H1 (cell line): ENCODE measurements at regions not wholly inside any gene's neighbourhood (a gene's known extent, or its start where the extent isn't known, plus 50 kb on each side); places are given as distances from the start of the nearest gene placed in this dataset.

ENCODE experiments used
- CTCF ChIA-PET: fragments of 300-600 bp; sonication (Branson Sonifier 250); formaldehyde crosslinking; loops from one replicate; lab custom pipeline; 2021; ENCODE audit not compliant: partially characterized antibody; lab: Charles Lee
- POLR2A ChIA-PET: fragments of 300-600 bp; sonication (Branson Sonifier 250); formaldehyde crosslinking; loops from one replicate; lab custom pipeline; 2021; ENCODE audit warnings: inconsistent platforms; ENCODE audit not compliant: partially characterized antibody; lab: Charles Lee
- DNase-seq, 2 experiments: peaks; one replicate each; pipeline versions ENCODE4 v3.0.0 to v3.0.0-alpha.2; 2010 to 2022; ENCODE audit warnings: low spot score in 2 of 2, low read depth in 1 of 2, mixed read lengths in 1 of 2
- FAIRE-seq: peaks from 2 replicates; lab custom pipeline; 2011; peaks lifted over from hg19 to GRCh38; lab: Jason Lieb, UNC
- H2AFZ ChIP-seq: 2 replicates; pipeline ENCODE4 v1.8.1; 2012; ENCODE audit warnings: low read length, inconsistent platforms
- H2AK5ac ChIP-seq: 2 replicates; pipeline ENCODE4 v1.6.1; 2013; ENCODE audit warnings: low read depth, low read length
- H2BK120ac ChIP-seq: replicated peaks from 2 replicates; pipeline ENCODE3; 2013; ENCODE audit warnings: low read depth, low read length, inconsistent platforms
- H2BK12ac ChIP-seq: 2 replicates; pipeline ENCODE4 v1.6.1; 2013; ENCODE audit warnings: low read depth, low read length
- H2BK15ac ChIP-seq: 2 replicates; pipeline ENCODE4 v1.6.1; 2013; ENCODE audit warnings: low read length
- H2BK20ac ChIP-seq: 2 replicates; pipeline ENCODE4 v1.6.1; 2013; ENCODE audit warnings: low read length
- H2BK5ac ChIP-seq: 2 replicates; pipeline ENCODE4 v1.6.1; 2013; ENCODE audit warnings: low read depth, low read length
- H3K14ac ChIP-seq: 2 replicates; pipeline ENCODE4 v1.6.1; 2013; ENCODE audit warnings: inconsistent platforms; ENCODE audit not compliant: insufficient read length
- H3K18ac ChIP-seq: 2 replicates; pipeline ENCODE4 v1.6.1; 2013; ENCODE audit warnings: low read length; ENCODE audit errors: extremely low read depth
- H3K23ac ChIP-seq: 2 replicates; pipeline ENCODE4 v1.6.1; 2013; ENCODE audit warnings: inconsistent platforms; ENCODE audit not compliant: insufficient read length
- H3K23me2 ChIP-seq: 2 replicates; pipeline ENCODE4 v1.6.1; 2013; ENCODE audit warnings: low read depth, low read length
- H3K27ac ChIP-seq: 2 replicates; pipeline ENCODE4 v1.6.1; 2011; ENCODE audit warnings: low read depth, low read length, inconsistent platforms
- H3K27me3 ChIP-seq, 4 experiments: replicated peaks in 1 of 4; 1 replicate in 1 of 4; 2 replicates in 3 of 4; pipeline versions ENCODE4 v1.6.1 to v1.8.1; 2011 to 2013; ENCODE audit warnings: low read length in 3 of 4, mild to moderate bottlenecking in 3 of 4, inconsistent platforms in 2 of 4, mixed read lengths in 2 of 4, moderate library complexity in 1 of 4; ENCODE audit not compliant: control insufficient read depth in 3 of 4, insufficient read depth in 3 of 4; ENCODE audit errors: extremely low read depth in 1 of 4
- H3K36me3 ChIP-seq, 4 experiments: 2 replicates each; pipeline versions ENCODE4 v1.6.1 to v1.8.1; 2011 to 2013; ENCODE audit warnings: mild to moderate bottlenecking in 4 of 4, low read length in 3 of 4, moderate library complexity in 2 of 4, control low read depth in 1 of 4, inconsistent platforms in 1 of 4; ENCODE audit not compliant: insufficient read depth in 4 of 4, control insufficient read depth in 2 of 4
- H3K4ac ChIP-seq: replicated peaks from 2 replicates; pipeline ENCODE3; 2013; ENCODE audit warnings: low read length, low read depth, mixed read lengths, inconsistent platforms; ENCODE audit not compliant: insufficient read length
- H3K4me1 ChIP-seq, 4 experiments: replicated peaks in 1 of 4; 1 replicate in 1 of 4; 2 replicates in 3 of 4; pipeline versions ENCODE4 v1.6.1 to v1.8.1; 2011 to 2013; ENCODE audit warnings: low read length in 3 of 4, inconsistent platforms in 2 of 4, mixed read lengths in 1 of 4; ENCODE audit not compliant: insufficient read depth in 4 of 4, control insufficient read depth in 3 of 4
- H3K4me2 ChIP-seq, 2 experiments: 2 replicates each; pipeline versions ENCODE4 v1.6.1 to v1.8.1; 2011 to 2013; ENCODE audit warnings: low read depth in 2 of 2, low read length in 2 of 2, control low read depth in 1 of 2, inconsistent platforms in 1 of 2, mild to moderate bottlenecking in 1 of 2; ENCODE audit not compliant: insufficient read depth in 1 of 2
- H3K4me3 ChIP-seq, 4 experiments: fragments of 200-600, 300-600 bp in 1 of 4; sonication (generic), shearing (Covaris generic), sonication (Bioruptor Twin) in 1 of 4; 2 replicates each; pipeline versions ENCODE4 v1.5.1 to v1.8.1; 2011 to 2016; ENCODE audit warnings: low read length in 4 of 4, low read depth in 3 of 4, control low read depth in 2 of 4, inconsistent platforms in 2 of 4, mild to moderate bottlenecking in 2 of 4, mixed read lengths in 1 of 4, moderate library complexity in 1 of 4; ENCODE audit not compliant: insufficient read depth in 2 of 4; ENCODE audit errors: extremely low read depth in 1 of 4
- H3K56ac ChIP-seq: replicated peaks from 2 replicates; pipeline ENCODE3; 2013; ENCODE audit warnings: low read depth, mild to moderate bottlenecking, mixed read lengths, low read length, inconsistent platforms; ENCODE audit not compliant: insufficient read length
- H3K79me1 ChIP-seq: 2 replicates; pipeline ENCODE4 v1.6.1; 2013; ENCODE audit warnings: low read depth, low read length, control low read depth
- H3K79me2 ChIP-seq, 2 experiments: 2 replicates each; pipeline versions ENCODE4 v1.6.1 to v1.8.1; 2012 to 2013; ENCODE audit warnings: low read length in 2 of 2, mild to moderate bottlenecking in 2 of 2, inconsistent platforms in 1 of 2; ENCODE audit not compliant: insufficient read depth in 2 of 2, control insufficient read depth in 1 of 2
- H3K9ac ChIP-seq, 4 experiments: replicated peaks in 1 of 4; 1 replicate in 1 of 4; 2 replicates in 3 of 4; pipeline versions ENCODE4 v1.6.1 to v1.8.1; 2011 to 2013; ENCODE audit warnings: low read depth in 3 of 4, low read length in 3 of 4, control low read depth in 2 of 4, mild to moderate bottlenecking in 2 of 4, moderate library complexity in 2 of 4, inconsistent platforms in 1 of 4; ENCODE audit errors: extremely low read depth in 1 of 4
- H3K9me3 ChIP-seq, 2 experiments: 2 replicates each; pipeline versions ENCODE4 v1.6.1 to v1.8.1; 2012 to 2013; ENCODE audit warnings: mild to moderate bottlenecking in 2 of 2, moderate library complexity in 2 of 2, control low read depth in 1 of 2, inconsistent platforms in 1 of 2, low read depth in 1 of 2, low read length in 1 of 2, mixed read lengths in 1 of 2; ENCODE audit not compliant: insufficient read depth in 2 of 2
- H4K20me1 ChIP-seq, 2 experiments: replicated peaks in 1 of 2; 2 replicates each; pipeline versions ENCODE3 to v1.8.1; 2011 to 2013; ENCODE audit warnings: inconsistent platforms in 2 of 2, low read length in 2 of 2, mild to moderate bottlenecking in 1 of 2; ENCODE audit not compliant: insufficient read depth in 2 of 2, control insufficient read depth in 1 of 2
- H4K5ac ChIP-seq: 2 replicates; pipeline ENCODE4 v1.6.1; 2013; ENCODE audit warnings: low read length, low read depth, mixed read lengths, inconsistent platforms; ENCODE audit not compliant: insufficient read length
- H4K8ac ChIP-seq: 2 replicates; pipeline ENCODE4 v1.8.0; 2013; ENCODE audit warnings: mild to moderate bottlenecking, moderate library complexity, low read length, inconsistent platforms; ENCODE audit not compliant: insufficient read depth; ENCODE audit errors: extremely low read depth
- H4K91ac ChIP-seq: replicated peaks from 2 replicates; pipeline ENCODE3; 2013; ENCODE audit warnings: low read length, mixed read lengths, inconsistent platforms; ENCODE audit not compliant: insufficient read length
- ATF3 ChIP-seq: IDR thresholded peaks from 2 replicates; pipeline ENCODE4 v1.6.1; 2011; ENCODE audit warnings: low read depth, mild to moderate bottlenecking, low read length; ENCODE audit not compliant: insufficient read depth
- EP300 ChIP-seq, 2 experiments: IDR thresholded peaks; 1 replicate in 1 of 2; 2 replicates in 1 of 2; pipeline ENCODE4 v1.6.1; 2011 to 2012; ENCODE audit warnings: low read depth in 2 of 2, low read length in 2 of 2, mild to moderate bottlenecking in 2 of 2, borderline replicate concordance in 1 of 2, inconsistent platforms in 1 of 2, moderate library complexity in 1 of 2
- JUN ChIP-seq: IDR thresholded peaks from 2 replicates; pipeline ENCODE4 v1.6.1; 2011; ENCODE audit warnings: low read depth, mild to moderate bottlenecking, improper control_type of control experiment, low read length
- KDM4A ChIP-seq: IDR thresholded peaks from one replicate; pipeline ENCODE4 v1.7.1; 2012; ENCODE audit warnings: low read depth, mild to moderate bottlenecking, moderate library complexity, low read length, inconsistent platforms; ENCODE audit not compliant: severe bottlenecking
- RXRA ChIP-seq: IDR thresholded peaks from 2 replicates; pipeline ENCODE4 v1.6.1; 2011; ENCODE audit warnings: low read depth, mild to moderate bottlenecking, low read length, moderate library complexity; ENCODE audit not compliant: insufficient read depth
- TAF7 ChIP-seq: optimal IDR thresholded peaks from 2 replicates; pipeline ENCODE3; 2011; ENCODE audit warnings: low read depth, mild to moderate bottlenecking, inconsistent platforms, low read length, moderate library complexity, borderline replicate concordance
- WGBS, 2 experiments: shearing (Covaris generic) in 1 of 2; methylation state at CpG; one replicate each; pipeline versions ENCODE4 v1.1.6 to v1.1.7; 2013 to 2015; ENCODE audit warnings: low lambda C conversion rate in 2 of 2, mixed read lengths in 2 of 2, inconsistent platforms in 1 of 2, low coverage in 1 of 2, missing lambda C conversion rate in 1 of 2; ENCODE audit not compliant: insufficient replicate concordance in 2 of 2, insufficient coverage in 1 of 2, insufficient read length in 1 of 2; ENCODE audit errors: extremely low coverage in 1 of 2, missing lambda C conversion rate in 1 of 2; 5-methylcytosine and 5-hydroxymethylcytosine counted together

GRCh38 chr16:48846277-48846676 lies 236.3 kb upstream of the N4BP1 start:
- Histone ChIP-seq H3K9ac (no peak overlapping the region), H3K4me1 (no peaks in the 10 kb centered on the region), H2BK12ac (no peak overlapping the region), H4K8ac (no peak overlapping the region), H3K4me2 (no peak overlapping the region), H3K27me3 (peaks cover 0 to 2% (median 0%) of the 10 kb centered on the region in 4 experiments; a peak in 1 of 7 replicates), H3K23me2 (no peaks in the 10 kb centered on the region), H3K9me3 (no peaks in the 10 kb centered on the region), H2BK120ac (no peak overlapping the region), H3K27ac (no peak overlapping the region), H4K91ac (no peak overlapping the region), H2BK5ac (no peak overlapping the region), H3K56ac (no peak overlapping the region), H3K23ac (no peak overlapping the region), H3K79me2 (no peaks in the 10 kb centered on the region), H2BK15ac (no peak overlapping the region), H4K20me1 (no peaks in the 10 kb centered on the region), H3K4ac (no peak overlapping the region), H2AK5ac (no peak overlapping the region), H3K14ac (no peak overlapping the region), H2BK20ac (no peak overlapping the region), H3K79me1 (no peaks in the 10 kb centered on the region), H3K36me3 (no peaks in the 10 kb centered on the region), H4K5ac (no peak overlapping the region), H3K18ac (no peak overlapping the region), H2AFZ (no peak overlapping the region), H3K4me3 (no peak overlapping the region)
- ChIA-PET CTCF (interaction anchor here (1.2 to 3.1 kb wide), 7 partner anchors 8 to 56 kb away, joined by 3 to 21 read pairs (median 4); no protein-coding TSS in a partner anchor), POLR2A (no interaction called here)
- DNase-seq (no peak), FAIRE-seq (no peak)
- WGBS, 2 experiments = 89% methylated on average over 2 of the region's 2 CpGs; no CpG with 5 or more reads in 1 of the 2 experiments
- no peak for TF ChIP-seq ATF3
- TF ChIP-seq KDM4A = no peak
- no peak for TF ChIP-seq RXRA
- no peak for TF ChIP-seq TAF7
- TF ChIP-seq EP300 (IDR thresholded peaks at IDR 0.05; ENCODE audit: borderline replicate concordance in 1 of 2, low read depth in 2 of 2, low read length in 2 of 2) = no peak
- TF ChIP-seq JUN = no peak
